Cardiac muscle cell (in vitro differentiated cells and primary cell): ENCODE measurements at regions not wholly inside any gene's neighbourhood (a gene's known extent, or its start where the extent isn't known, plus 50 kb on each side); places are given as distances from the start of the nearest gene placed in this dataset.

Source experiments
- DNase-seq, 2 donors: peaks; one replicate each; pipeline versions ENCODE4 v3.0.0 to v3.0.0-alpha.2; 2010 to 2017; ENCODE audit warnings: low read depth in 1 of 2, low spot score in 1 of 2
- H3K27ac ChIP-seq: fragments of 200-600 bp; sonication (generic); 2 replicates; pipeline ENCODE4 v1.5.1; 2016
- H3K27me3 ChIP-seq: fragments of 200-600 bp; sonication (generic); 2 replicates; pipeline ENCODE4 v1.6.0; 2016; ENCODE audit warnings: control low read depth
- H3K36me3 ChIP-seq: fragments of 200-600 bp; sonication (generic); 2 replicates; pipeline ENCODE4 v1.5.1; 2016; ENCODE audit warnings: control low read depth
- H3K4me1 ChIP-seq: fragments of 200-600 bp; sonication (generic); 2 replicates; pipeline ENCODE4 v1.8.1; 2017; ENCODE audit warnings: low read depth, mild to moderate bottlenecking, mixed run types
- H3K4me3 ChIP-seq: fragments of 200-600 bp; sonication (generic); 2 replicates; pipeline ENCODE4 v1.5.1; 2016; ENCODE audit warnings: mild to moderate bottlenecking
- H3K9me3 ChIP-seq: fragments of 200-600 bp; sonication (generic); 2 replicates; pipeline ENCODE4 v1.5.1; 2017; ENCODE audit warnings: low read depth, mild to moderate bottlenecking, control low read depth
- TF ChIP-seq, protein P1 (sequence below): IDR thresholded peaks from 2 replicates; pipeline ENCODE4 v1.5.1; 2012; ENCODE audit warnings: low read depth, mild to moderate bottlenecking, low read length

DNA sequence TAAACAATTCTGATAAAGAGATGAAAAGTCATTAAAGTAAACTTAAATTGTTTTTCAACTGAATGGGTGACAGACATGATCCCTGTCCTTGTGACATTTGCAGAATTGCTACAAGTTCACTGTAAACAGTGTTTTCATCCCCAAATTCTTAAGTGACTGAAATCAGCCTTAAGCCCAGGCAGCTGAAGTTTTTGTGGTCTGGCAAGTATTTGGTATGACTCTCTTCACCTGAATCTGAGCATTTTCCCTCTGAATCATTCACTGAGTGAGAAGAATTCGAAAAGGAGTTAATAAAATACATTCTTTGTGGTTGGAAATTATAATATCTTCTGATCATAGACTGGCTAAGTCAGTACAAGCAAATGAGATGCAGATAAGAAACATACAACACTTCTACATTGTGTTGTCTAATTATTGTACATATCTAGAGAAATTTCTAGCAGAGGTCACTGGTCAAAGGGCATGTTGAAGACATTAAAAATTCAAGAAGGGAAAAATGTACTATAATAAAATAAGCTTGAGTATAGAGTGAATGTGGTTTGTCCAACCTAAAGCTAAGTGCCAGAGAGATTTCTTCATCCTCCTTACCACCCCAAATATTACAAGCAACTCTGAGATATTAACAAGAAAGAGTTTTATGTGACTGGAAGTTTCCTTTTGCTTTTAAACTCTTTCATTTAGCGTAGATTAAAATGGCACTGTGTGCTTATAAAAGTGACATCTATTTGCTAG lies 177.8 kb upstream of the DIO2 start:
- Histone ChIP-seq H3K27ac (no peak overlapping the region), H3K36me3 (no peaks in the 10 kb centered on the region)
- TF ChIP-seq, protein P1, sequence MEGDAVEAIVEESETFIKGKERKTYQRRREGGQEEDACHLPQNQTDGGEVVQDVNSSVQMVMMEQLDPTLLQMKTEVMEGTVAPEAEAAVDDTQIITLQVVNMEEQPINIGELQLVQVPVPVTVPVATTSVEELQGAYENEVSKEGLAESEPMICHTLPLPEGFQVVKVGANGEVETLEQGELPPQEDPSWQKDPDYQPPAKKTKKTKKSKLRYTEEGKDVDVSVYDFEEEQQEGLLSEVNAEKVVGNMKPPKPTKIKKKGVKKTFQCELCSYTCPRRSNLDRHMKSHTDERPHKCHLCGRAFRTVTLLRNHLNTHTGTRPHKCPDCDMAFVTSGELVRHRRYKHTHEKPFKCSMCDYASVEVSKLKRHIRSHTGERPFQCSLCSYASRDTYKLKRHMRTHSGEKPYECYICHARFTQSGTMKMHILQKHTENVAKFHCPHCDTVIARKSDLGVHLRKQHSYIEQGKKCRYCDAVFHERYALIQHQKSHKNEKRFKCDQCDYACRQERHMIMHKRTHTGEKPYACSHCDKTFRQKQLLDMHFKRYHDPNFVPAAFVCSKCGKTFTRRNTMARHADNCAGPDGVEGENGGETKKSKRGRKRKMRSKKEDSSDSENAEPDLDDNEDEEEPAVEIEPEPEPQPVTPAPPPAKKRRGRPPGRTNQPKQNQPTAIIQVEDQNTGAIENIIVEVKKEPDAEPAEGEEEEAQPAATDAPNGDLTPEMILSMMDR = no peak

DNA sequence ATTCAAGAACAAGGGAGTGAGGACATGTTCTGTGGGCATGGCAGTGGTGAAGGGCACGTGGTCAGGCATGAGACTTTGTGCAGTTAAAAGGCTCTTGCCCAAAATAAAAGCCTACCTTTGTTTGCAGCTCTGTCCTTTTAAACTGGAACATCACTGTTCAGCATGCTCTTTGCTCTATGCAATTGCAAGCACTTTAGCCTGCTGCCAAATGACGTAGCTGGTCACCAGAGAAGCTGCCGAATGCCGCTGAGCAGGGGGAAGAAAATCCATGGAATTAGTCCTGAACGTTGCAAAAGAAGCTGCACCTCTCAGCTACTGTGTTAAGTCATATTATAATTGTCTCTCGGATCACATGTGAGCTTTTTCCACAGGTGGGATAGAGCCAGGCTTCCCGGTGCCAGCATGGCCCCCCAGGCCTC lies 176.3 kb upstream of the DIO2 start:
- H3K9me3 ChIP-seq = no peaks in the 10 kb centered on the region
- H3K27me3 ChIP-seq = no peaks in the 10 kb centered on the region
- TF ChIP-seq, protein P1 = no peak
- no peak overlapping the region for H3K27ac ChIP-seq
- H3K4me3 ChIP-seq = no peak overlapping the region
- DNase-seq = no peak
- H3K36me3 ChIP-seq = no peaks in the 10 kb centered on the region
- no peaks in the 10 kb centered on the region for H3K4me1 ChIP-seq

More for the DNA sequence above, 177.8 kb upstream of the DIO2 start:
- Histone ChIP-seq H3K4me1 (no peaks in the 10 kb centered on the region), H3K27me3 (no peaks in the 10 kb centered on the region), H3K9me3 (no peaks in the 10 kb centered on the region), H3K4me3 (no peak overlapping the region)
- peak in 1 of 2 donors; percentile 89 for DNase-seq

DNA sequence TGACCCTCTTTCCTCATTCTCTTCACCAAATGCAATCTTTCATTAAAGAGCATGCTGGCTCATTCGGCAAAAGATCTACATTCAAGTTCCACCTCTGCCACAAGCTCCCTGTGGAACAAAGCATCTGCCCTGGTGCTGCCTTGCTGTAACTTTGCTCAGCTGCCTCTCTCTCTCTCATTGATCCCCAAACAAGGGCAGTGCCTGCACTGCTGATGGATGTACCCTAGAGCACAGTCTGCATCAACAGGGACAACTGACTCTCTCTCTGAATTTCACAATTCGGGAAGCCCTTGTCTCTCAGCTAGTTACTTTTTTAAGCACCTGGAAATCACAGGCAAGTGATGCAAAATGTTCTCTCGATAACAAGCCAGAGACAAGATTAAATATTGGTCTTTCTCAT lies 174.0 kb upstream of the DIO2 start:
- Histone ChIP-seq H3K36me3 (no peaks in the 10 kb centered on the region), H3K27ac (no peak overlapping the region), H3K4me3 (no peak overlapping the region), H3K4me1 (no peaks in the 10 kb centered on the region), H3K9me3 (no peaks in the 10 kb centered on the region), H3K27me3 (no peaks in the 10 kb centered on the region)
- TF ChIP-seq, protein P1 = no peak
- no peak for DNase-seq

DNA sequence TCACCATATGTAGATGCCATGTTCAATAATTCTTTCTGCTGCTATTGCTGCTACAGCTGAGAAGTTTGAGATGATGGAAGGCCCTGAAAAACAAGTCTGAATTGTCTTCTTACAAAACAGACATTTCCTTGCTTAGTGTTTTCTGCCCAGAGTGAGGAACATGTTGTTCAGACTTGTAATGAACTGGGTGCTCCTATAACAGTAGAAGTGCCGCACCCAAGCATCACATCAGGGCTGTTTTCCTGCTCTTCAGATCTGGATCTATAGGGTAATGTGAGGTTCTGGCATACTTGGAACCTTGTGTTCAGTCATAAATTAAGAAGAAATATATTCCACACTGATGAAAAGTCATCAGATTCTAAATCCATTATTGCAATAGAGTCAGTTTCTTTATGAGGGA lies 171.9 kb upstream of the DIO2 start:
- Histone ChIP-seq H3K36me3 (no peaks in the 10 kb centered on the region), H3K27me3 (no peaks in the 10 kb centered on the region), H3K4me1 (no peaks in the 10 kb centered on the region), H3K27ac (no peak overlapping the region), H3K9me3 (no peaks in the 10 kb centered on the region), H3K4me3 (no peak overlapping the region)
- TF ChIP-seq, protein P1 = no peak
- no peak for DNase-seq

DNA sequence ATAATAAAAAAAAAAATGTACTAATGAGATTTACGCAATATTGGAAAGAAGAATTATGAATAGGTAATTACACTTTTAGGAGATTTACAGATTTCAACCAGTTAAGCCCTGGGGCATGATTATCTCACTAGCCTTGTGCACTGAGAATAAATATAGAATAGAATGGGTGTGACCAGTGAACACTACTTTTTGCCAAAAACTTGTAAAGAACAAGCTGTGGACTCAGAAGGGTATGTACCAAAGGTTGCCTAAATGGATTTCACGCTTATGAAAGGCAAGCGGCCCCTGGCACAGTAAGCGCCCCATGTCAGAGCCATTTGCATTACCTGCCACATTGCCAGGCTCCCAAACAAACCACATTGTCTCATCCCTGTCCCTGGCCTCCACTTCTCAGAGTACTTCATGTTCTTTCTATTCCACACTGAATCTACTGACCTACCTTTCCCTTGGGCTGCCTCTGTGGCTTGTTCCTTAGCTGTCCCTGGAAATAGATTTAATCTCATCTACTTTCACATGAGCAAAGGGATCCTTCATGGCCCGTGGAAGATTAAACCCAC lies 170.6 kb upstream of the DIO2 start:
- Histone ChIP-seq H3K36me3 (no peaks in the 10 kb centered on the region), H3K4me1 (no peaks in the 10 kb centered on the region), H3K27me3 (no peaks in the 10 kb centered on the region), H3K4me3 (no peak overlapping the region), H3K9me3 (no peaks in the 10 kb centered on the region), H3K27ac (no peak overlapping the region)
- DNase-seq = no peak
- TF ChIP-seq, protein P1 = no peak
